Central memory CD4-positive, alpha-beta T cell (primary cell): ENCODE measurements at regions not wholly inside any gene's neighbourhood (a gene's known extent, or its start where the extent isn't known, plus 50 kb on each side); places are given as distances from the start of the nearest gene placed in this dataset.
"Not testable (repeated sequence)": the region's sequence is repeated elsewhere in the genome, so short reads cannot be mapped to it uniquely, and the experiment has no call there.

ENCODE experiments used
- DNase-seq: peaks from one replicate; pipeline ENCODE4 v3.0.0; 2022

- DNase-seq = no peak
Observed at GRCh38 chr13:50159607-50160006, 144.4 kb downstream of the KCNRG start.

DNA sequence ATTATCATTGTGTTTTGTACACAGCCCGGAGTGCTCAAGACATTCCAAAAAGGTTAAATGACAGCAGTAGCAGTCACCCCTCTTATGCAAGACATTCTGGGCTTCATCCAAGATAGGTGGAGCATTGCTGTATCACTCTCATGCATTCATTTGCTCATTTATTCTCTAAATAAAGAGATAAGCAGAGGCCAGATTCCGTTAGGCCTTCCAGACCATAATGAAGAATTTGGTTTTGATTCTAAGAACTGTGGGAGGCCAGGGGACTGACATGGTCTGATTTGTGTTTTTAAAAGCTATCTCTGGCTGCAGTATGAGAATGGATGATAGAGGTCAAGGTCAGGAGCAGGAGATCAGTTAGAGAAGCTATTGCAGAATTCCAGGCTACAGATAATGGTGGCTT, 145.8 kb downstream of the KCNRG start:
- no peak for DNase-seq

DNA sequence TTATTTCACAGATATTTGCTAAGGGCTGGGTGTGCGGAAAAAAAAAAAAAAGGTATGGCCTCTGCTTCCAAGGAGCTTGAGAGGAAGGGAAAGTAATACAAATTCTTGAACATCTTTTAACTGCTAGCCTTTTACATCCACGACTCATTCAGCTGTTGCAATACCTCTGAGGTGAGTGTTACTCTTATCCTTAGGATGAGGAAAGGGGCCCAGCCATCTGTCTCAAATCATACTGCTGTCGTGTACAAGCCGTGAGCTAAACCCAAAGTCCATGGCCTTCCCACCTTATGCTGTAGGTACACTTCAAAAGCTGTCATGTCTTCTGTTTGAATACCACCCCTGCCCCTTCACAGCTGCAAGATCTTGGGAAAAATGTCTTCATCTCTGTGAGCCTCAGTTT, 146.8 kb downstream of the KCNRG start:
- no peak for DNase-seq

GRCh38 chr13:50162567-50162966, 147.3 kb downstream of the KCNRG start:
- no peak for DNase-seq

- DNase-seq = no peak
Observed at GRCh38 chr13:50167224-50167947, 152.1 kb downstream of the KCNRG start.

GRCh38 chr13:50167967-50168366, 152.7 kb downstream of the KCNRG start:
- no peak for DNase-seq

DNA sequence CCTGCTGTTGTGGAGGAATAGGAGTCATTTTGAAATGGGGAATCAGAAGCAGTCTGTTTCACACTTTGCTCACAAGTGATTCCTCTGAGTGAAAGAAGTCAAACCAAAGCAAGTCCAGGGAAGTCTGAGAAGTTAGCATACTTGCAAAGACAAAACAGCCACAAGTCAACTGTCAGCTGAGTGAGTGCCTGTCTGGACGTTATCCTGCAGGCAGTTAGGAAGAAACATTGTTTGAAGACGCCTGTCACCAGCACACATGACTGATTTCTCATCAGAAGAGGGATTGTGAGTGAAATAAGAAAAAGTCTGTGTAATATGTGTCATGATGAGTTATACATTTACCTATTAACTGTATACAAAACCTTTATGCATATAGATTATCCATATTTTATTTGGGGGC, 153.5 kb downstream of the KCNRG start:
- DNase-seq = no peak

GRCh38 chr13:50170447-50171037, 155.3 kb downstream of the KCNRG start:
- no peak for DNase-seq

DNA sequence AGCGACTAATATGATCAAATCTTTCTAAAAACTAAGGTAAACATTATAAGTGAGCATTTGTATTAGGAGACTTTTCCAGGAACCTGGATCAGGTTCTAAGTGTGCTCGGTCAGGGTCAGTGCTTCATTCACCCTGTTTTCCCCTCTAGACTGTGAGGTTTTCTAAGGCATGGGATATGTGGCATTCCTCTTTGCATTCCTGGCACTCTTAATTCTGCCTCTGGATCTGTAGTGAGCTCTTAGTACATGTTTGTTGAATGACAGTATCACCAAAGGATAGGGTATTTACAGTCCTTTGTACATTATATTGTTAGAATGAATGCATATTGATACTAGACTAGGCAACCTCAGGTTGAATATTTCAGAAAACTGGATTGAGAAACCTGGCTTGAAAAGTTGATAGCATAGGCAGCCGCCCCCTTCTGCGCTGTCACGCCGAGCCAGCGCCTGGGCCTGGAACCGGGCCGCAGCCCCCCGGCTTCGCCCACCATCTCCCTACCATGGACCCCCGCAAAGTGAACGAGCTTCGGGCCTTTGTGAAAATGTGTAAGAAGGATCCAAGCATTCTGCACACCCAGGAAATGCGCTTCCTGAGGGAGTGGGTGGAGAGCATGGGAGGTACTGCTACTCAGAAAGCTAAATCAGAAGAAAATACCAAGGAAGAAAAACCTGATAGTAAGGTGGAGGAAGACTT, 156.5 kb downstream of the KCNRG start:
- DNase-seq = no peak

DNA sequence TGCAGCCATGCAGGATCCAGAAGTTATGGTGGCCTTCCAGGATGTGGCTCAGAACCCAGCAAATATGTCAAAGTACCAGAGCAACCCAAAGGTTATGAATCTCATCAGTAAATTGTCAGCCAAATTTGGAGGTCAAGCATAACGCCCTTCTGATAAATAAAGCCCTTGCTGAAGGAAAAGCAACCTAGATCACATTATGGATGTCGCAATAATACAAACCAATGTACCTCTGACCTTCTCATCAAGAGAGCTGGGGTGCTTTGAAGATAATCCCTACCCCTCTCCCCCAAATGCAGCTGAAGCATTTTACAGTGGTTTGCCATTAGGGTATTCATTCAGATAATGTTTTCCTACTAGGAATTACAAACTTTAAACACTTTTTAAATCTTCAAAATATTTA, 157.8 kb downstream of the KCNRG start:
- DNase-seq = not testable (repeated sequence)

DNA sequence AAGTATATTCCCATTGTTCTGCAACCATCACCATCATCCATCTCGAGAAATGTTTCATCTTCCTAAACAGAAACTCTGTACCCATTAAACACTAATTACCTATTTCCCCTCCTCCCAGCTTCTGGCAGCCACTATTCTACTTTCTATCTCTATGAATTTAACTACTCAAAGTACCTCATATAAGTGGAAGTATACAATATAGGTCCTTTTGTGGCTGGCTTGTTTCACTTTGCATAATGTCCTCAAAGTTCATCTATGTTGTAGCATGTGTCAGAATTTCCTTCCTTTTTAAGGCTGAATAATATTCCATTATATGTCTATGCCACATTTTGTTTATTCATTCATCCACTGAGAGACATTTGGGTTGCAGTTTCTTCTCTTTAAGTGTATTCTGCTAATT, 159.4 kb downstream of the KCNRG start:
- no peak for DNase-seq

- no peak for DNase-seq
Observed at GRCh38 chr13:50179977-50180376, 164.7 kb downstream of the KCNRG start.

- DNase-seq = not testable (repeated sequence)
Observed at GRCh38 chr13:50185769-50186763, 170.8 kb downstream of the KCNRG start.

DNA sequence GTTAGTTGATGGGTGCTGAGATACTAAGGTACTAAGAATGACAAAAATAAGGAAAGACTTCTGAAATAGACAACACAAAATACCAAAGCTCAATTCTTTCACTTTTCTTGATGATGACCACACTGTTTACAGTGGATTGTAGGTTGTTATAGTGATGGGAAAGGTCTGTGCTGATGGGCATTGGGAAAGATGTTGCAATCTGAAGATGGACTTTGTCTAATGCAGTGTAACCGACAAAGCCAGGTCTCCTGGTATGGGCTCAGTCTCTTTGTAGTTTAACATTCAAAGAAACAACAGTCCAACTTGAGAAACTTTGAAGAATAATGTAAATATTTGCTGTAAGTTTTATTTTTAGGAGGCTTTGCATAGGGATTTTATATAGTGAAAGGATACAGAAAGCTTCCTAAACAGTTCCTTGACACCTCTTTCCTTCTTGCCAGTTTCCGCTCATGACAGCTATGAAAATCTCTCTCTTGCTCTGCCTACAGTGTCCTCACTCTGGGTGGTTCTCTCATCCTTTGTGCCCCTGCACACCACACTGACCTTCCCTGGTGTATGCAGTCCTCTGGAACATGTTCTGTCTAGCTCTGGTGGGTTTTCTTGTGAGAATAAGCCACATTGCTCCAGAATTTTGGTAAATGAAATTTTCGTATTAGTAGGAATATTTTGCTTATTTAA, 172.2 kb downstream of the KCNRG start:
- DNase-seq = no peak

- DNase-seq = no peak
Observed at GRCh38 chr13:50188696-50189095, 173.5 kb downstream of the KCNRG start.

GRCh38 chr13:50189450-50189849, 174.2 kb downstream of the KCNRG start:
- no peak for DNase-seq

GRCh38 chr13:50191004-50191403, 175.8 kb downstream of the KCNRG start:
- DNase-seq = no peak

DNA sequence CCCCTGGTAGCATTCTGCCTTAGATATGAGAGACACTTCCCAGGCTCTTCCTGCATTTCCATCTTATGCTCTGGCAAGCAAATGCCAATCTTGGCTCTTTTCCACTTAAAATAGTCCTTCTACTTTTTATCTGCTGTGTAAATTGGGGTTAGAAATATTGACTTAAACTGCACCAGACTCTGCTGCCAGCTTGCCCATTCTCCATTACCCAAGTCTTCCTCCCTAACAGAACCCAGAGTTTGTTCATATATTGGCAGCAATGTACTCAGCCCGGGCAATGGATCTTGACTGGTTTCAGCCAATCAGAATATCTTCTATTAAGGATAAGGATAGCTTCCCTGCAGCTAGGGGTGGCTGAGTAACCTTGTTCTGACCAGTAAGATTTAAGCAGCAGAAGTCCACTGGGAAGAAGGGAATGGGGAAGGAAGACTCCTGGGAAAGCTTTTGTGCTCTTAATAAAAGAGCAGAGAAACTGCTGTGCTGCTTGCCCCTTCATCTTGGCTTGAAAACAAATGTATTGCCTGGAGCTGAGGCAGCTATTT, 177.1 kb downstream of the KCNRG start:
- no peak for DNase-seq

DNA sequence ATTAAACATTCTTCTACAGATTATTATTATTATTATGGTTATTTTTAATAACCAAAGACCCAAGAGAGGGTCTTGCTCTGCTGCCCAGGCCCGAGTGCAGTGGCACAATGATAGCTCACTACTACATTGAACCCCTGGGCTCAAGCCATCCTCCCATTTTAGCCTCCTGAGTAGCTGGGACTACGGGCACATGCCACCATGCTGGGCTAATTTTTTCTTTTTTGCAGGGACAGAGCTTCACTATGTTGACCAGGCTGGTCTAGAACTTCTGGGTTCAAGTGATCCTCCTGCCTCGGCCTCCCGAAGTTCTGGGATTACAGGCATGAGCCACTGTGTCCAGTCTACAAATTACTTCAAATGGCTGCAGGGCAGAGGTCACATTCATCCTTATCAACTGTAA, 179.8 kb downstream of the KCNRG start:
- DNase-seq = no peak

DNA sequence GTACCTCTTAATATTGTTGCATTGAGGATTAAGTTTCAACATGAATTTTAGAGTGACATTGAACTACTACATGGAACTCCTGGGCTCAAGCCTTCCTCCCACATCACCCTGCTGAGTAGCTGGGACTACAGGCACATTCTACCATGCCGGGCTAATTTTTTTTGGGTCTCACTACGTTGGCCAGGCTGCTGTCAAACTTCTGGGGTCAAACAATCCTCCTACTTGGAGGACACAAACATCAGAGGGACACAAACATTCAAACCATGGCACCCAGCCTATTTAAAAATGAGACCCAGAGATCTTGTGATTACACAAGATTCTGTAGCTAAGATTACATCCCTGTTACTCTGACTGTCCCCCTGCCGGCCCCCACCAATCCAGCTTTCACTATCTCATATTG, 180.9 kb downstream of the KCNRG start:
- no peak for DNase-seq

- DNase-seq = no peak
Observed at GRCh38 chr13:50197705-50198104, 182.5 kb downstream of the KCNRG start.

GRCh38 chr13:50198508-50198907, 183.3 kb downstream of the KCNRG start:
- no peak for DNase-seq
